SK-N-SH (cell line): ENCODE measurements at regions not wholly inside any gene's neighbourhood (a gene's known extent, or its start where the extent isn't known, plus 50 kb on each side); places are given as distances from the start of the nearest gene placed in this dataset.
A peak's percentile ranks its signal among the peaks of the same experiment; 100 is the strongest.

Source experiments
- CTCF ChIA-PET: fragments of 300-600, 350-600 bp; formaldehyde crosslinking; extraction: SDS; loops from one replicate; lab custom pipeline; 2021; lab: Yijun Ruan, JAX
- POLR2A ChIA-PET: fragments of 350-600 bp; sonication (Branson Sonifier 250); formaldehyde crosslinking; extraction: SDS; loops from one replicate; lab custom pipeline; 2020; ENCODE audit warnings: antibody characterized with exemption, inconsistent platforms; lab: Yijun Ruan, JAX
- DNase-seq: peaks from one replicate; pipeline ENCODE4 v3.0.0; 2012
- H2AFZ ChIP-seq: fragments of 200-600 bp; sonication (generic); 2 replicates; pipeline ENCODE4 v1.8.1; 2016; ENCODE audit warnings: antibody characterized with exemption, mild to moderate bottlenecking, low read depth
- H3F3A ChIP-seq: fragments of 200-600 bp; sonication (generic); replicated peaks from 2 replicates; pipeline ENCODE3; 2016; ENCODE audit warnings: antibody characterized with exemption, mild to moderate bottlenecking; ENCODE audit not compliant: insufficient read depth
- H3K27ac ChIP-seq, 2 experiments: fragments of 200-500 bp in 1 of 2; fragments of 200-600 bp in 1 of 2; sonication (Bioruptor generic) in 1 of 2; sonication (generic), shearing (Covaris generic) in 1 of 2; 2 replicates each; pipeline versions ENCODE4 v1.5.1 to v1.6.1; 2014 to 2016; ENCODE audit warnings: low read depth in 2 of 2, inconsistent platforms in 1 of 2, low read length in 1 of 2, mild to moderate bottlenecking in 1 of 2, mixed read lengths in 1 of 2
- H3K27me3 ChIP-seq: fragments of 200-600 bp; sonication (generic), shearing (Covaris generic); 2 replicates; pipeline ENCODE4 v1.6.1; 2016; ENCODE audit warnings: mixed run types; ENCODE audit not compliant: insufficient read depth
- H3K36me3 ChIP-seq, 2 experiments: fragments of 200-500 bp in 1 of 2; fragments of 200-600 bp in 1 of 2; sonication (Bioruptor generic) in 1 of 2; sonication (generic) in 1 of 2; replicated peaks in 1 of 2; 2 replicates each; pipeline versions ENCODE3 to v1.5.1; 2014 to 2016; ENCODE audit warnings: low read length in 1 of 2, mild to moderate bottlenecking in 1 of 2; ENCODE audit not compliant: insufficient read depth in 2 of 2, control insufficient read depth in 1 of 2
- H3K4me1 ChIP-seq, 2 experiments: fragments of 200-500 bp in 1 of 2; fragments of 200-600 bp in 1 of 2; sonication (Bioruptor generic) in 1 of 2; sonication (generic), shearing (Covaris generic) in 1 of 2; 2 replicates each; pipeline versions ENCODE4 v1.5.1 to v1.6.1; 2014 to 2016; ENCODE audit warnings: low read depth in 1 of 2, low read length in 1 of 2, mixed run types in 1 of 2; ENCODE audit not compliant: insufficient read depth in 2 of 2, control insufficient read depth in 1 of 2
- H3K4me2 ChIP-seq: fragments of 200-600 bp; sonication (generic), shearing (Covaris generic); 2 replicates; pipeline ENCODE4 v1.6.1; 2017; ENCODE audit warnings: mixed run types
- H3K4me3 ChIP-seq, 2 experiments: fragments of 200-500 bp in 1 of 2; fragments of 200-600 bp in 1 of 2; sonication (Bioruptor generic) in 1 of 2; sonication (generic), shearing (Covaris generic) in 1 of 2; 2 replicates each; pipeline versions ENCODE4 v1.5.1 to v1.8.1; 2014 to 2016; ENCODE audit warnings: low read depth in 2 of 2, inconsistent platforms in 1 of 2, low read length in 1 of 2, mild to moderate bottlenecking in 1 of 2, mixed read lengths in 1 of 2, moderate library complexity in 1 of 2
- H3K79me2 ChIP-seq: fragments of 200-600 bp; sonication (generic); 2 replicates; pipeline ENCODE4 v1.8.1; 2017; ENCODE audit warnings: mild to moderate bottlenecking; ENCODE audit not compliant: insufficient read depth
- H3K9ac ChIP-seq: fragments of 200-600 bp; sonication (generic); 2 replicates; pipeline ENCODE4 v1.6.1; 2017; ENCODE audit warnings: mixed run types
- H3K9me2 ChIP-seq: fragments of 200-600 bp; sonication (generic); 2 replicates; pipeline ENCODE4 v1.6.1; 2017; ENCODE audit warnings: mixed run types
- H3K9me3 ChIP-seq: fragments of 200-600 bp; sonication (generic); 2 replicates; pipeline ENCODE4 v1.6.1; 2017; ENCODE audit warnings: mixed run types, mild to moderate bottlenecking, moderate library complexity
- H4K20me1 ChIP-seq: fragments of 200-600 bp; sonication (generic); 2 replicates; pipeline ENCODE4 v1.6.1; 2017; ENCODE audit warnings: mild to moderate bottlenecking, mixed run types; ENCODE audit not compliant: insufficient read depth
- CHD2 ChIP-seq: fragments of 150-350 bp; IDR thresholded peaks from 2 replicates; pipeline ENCODE4 v1.6.1; 2018; ENCODE audit warnings: low read length; ENCODE audit not compliant: partially characterized antibody
- ELF1 ChIP-seq: IDR thresholded peaks from 2 replicates; pipeline ENCODE4 v1.4.0; 2012
- FOXJ3 ChIP-seq: sonication (generic); formaldehyde crosslinking; IDR thresholded peaks from 2 replicates; pipeline ENCODE4 v1.5.1; 2020; ENCODE audit warnings: mild to moderate bottlenecking, missing genetic modification reagents
- GABPA ChIP-seq: IDR thresholded peaks from 2 replicates; pipeline ENCODE4 v1.4.0; 2012; ENCODE audit warnings: low read depth, mild to moderate bottlenecking
- JUND ChIP-seq: IDR thresholded peaks from 2 replicates; pipeline ENCODE4 v1.4.0; 2012
- MAX ChIP-seq: IDR thresholded peaks from 2 replicates; pipeline ENCODE4 v1.4.0; 2012; ENCODE audit warnings: low read depth
- MEF2A ChIP-seq: IDR thresholded peaks from 2 replicates; pipeline ENCODE4 v1.4.0; 2012; ENCODE audit warnings: low read depth, borderline replicate concordance
- RAD21 ChIP-seq: IDR thresholded peaks from 2 replicates; pipeline ENCODE4 v1.6.1; 2012; ENCODE audit warnings: mild to moderate bottlenecking, low read length
- RXRA ChIP-seq: IDR thresholded peaks from 2 replicates; pipeline ENCODE4 v1.4.0; 2012; ENCODE audit warnings: low read depth, mild to moderate bottlenecking, borderline replicate concordance
- SMC3 ChIP-seq: IDR thresholded peaks from 2 replicates; pipeline ENCODE4 v1.6.1; 2012; ENCODE audit warnings: low read depth, low read length, improper control_type of control experiment
- TEAD4 ChIP-seq: IDR thresholded peaks from 2 replicates; pipeline ENCODE4 v1.4.0; 2012; ENCODE audit warnings: mild to moderate bottlenecking, borderline replicate concordance; ENCODE audit not compliant: insufficient read depth
- USF2 ChIP-seq: fragments of 150-350 bp; IDR thresholded peaks from 2 replicates; pipeline ENCODE4 v1.6.1; 2017; ENCODE audit warnings: antibody characterized with exemption, low read length, low read depth, borderline replicate concordance
- YY1 ChIP-seq: IDR thresholded peaks from 2 replicates; pipeline ENCODE4 v1.4.0; 2012; ENCODE audit warnings: low read depth, mild to moderate bottlenecking
- WGBS: methylation state at CpG from one replicate; pipeline ENCODE4 v1.1.6; 2017; ENCODE audit warnings: low lambda C conversion rate; 5-methylcytosine and 5-hydroxymethylcytosine counted together

GRCh38 chr1:38611664-38612211, 247.8 kb downstream of the RRAGC start:
- CTCF ChIA-PET: no interaction called here
- no peaks in the 10 kb centered on the region for H3K9me2 ChIP-seq
- no peaks in the 10 kb centered on the region for H3K27me3 ChIP-seq
- no peak for TF ChIP-seq MAX
- no peak for TF ChIP-seq JUND
- no peak for TF ChIP-seq RXRA
- no peak for TF ChIP-seq RAD21
- TF ChIP-seq SMC3: no peak
- TF ChIP-seq MEF2A: no peak
- no peak for TF ChIP-seq FOXJ3 (CRISPR knock-in tag)
- no peak for TF ChIP-seq TEAD4
- TF ChIP-seq ELF1: no peak
- no peak for TF ChIP-seq GABPA
- no peak for TF ChIP-seq CHD2
- POLR2A ChIA-PET: no interaction called here
- H4K20me1 ChIP-seq: no peaks in the 10 kb centered on the region
- H3K27ac ChIP-seq: no peak overlapping the region
- no peaks in the 10 kb centered on the region; a peak in 1 of 4 replicates for H3K4me1 ChIP-seq
- no peak overlapping the region for H3K4me3 ChIP-seq
- H3K4me2 ChIP-seq: no peak overlapping the region
- H2AFZ ChIP-seq: no peak overlapping the region
- no peaks in the 10 kb centered on the region for H3K9me3 ChIP-seq
- H3F3A ChIP-seq: no peaks in the 10 kb centered on the region
- no peaks in the 10 kb centered on the region for H3K79me2 ChIP-seq
- H3K9ac ChIP-seq: no peak overlapping the region
- DNase-seq: peak; percentile 25
- 20% methylated on average over 3 of the region's 7 CpGs for WGBS
- H3K36me3 ChIP-seq: no peaks in the 10 kb centered on the region

- Histone ChIP-seq H3K9me3 (no peaks in the 10 kb centered on the region), H4K20me1 (no peaks in the 10 kb centered on the region), H3K27me3 (no peaks in the 10 kb centered on the region), H3K4me3 (no peak overlapping the region), H2AFZ (no peak overlapping the region), H3K79me2 (no peaks in the 10 kb centered on the region), H3K4me1 (no peaks in the 10 kb centered on the region; a peak in 1 of 4 replicates), H3K4me2 (no peak overlapping the region), H3F3A (no peaks in the 10 kb centered on the region), H3K9me2 (no peaks in the 10 kb centered on the region), H3K9ac (no peak overlapping the region), H3K36me3 (no peaks in the 10 kb centered on the region), H3K27ac (no peak overlapping the region)
- POLR2A ChIA-PET: no interaction called here
- 35% methylated on average over 19 of the region's 20 CpGs for WGBS
- no peak for DNase-seq
- TF ChIP-seq USF2 (no peak), MAX (no peak), ELF1 (no peak), YY1 (no peak)
- CTCF ChIA-PET: interaction anchor here (0.7 to 1.4 kb wide), 4 partner anchors 12 to 226 kb away, joined by 3 to 6 read pairs (median 4); no protein-coding TSS in a partner anchor
Measured at GRCh38 chr1:38609166-38610025, 250.2 kb downstream of the RRAGC start.
